Activated CD4-positive, alpha-beta memory T cell treated with anti-CD3 and anti-CD28 coated beads for 36 hours (primary cell): ENCODE measurements at regions not wholly inside any gene's neighbourhood (a gene's known extent, or its start where the extent isn't known, plus 50 kb on each side); places are given as distances from the start of the nearest gene placed in this dataset.

Source experiments
- CTCF ChIA-PET: fragments of 350-600 bp; sonication (Branson Sonifier 250); formaldehyde crosslinking; loops from one replicate; lab custom pipeline; 2021; ENCODE audit warnings: antibody characterized with exemption, inconsistent platforms; lab: Charles Lee
- POLR2A ChIA-PET: fragments of 350-600 bp; sonication (Branson Sonifier 250); formaldehyde crosslinking; loops from one replicate; lab custom pipeline; 2021; ENCODE audit warnings: antibody characterized with exemption; lab: Charles Lee
- DNase-seq: peaks from one replicate; pipeline ENCODE4 v3.0.0-alpha.2; 2020
- H3K27ac Mint-ChIP-seq: one replicate; pipeline ENCODE4 v1.8.0; 2021; ENCODE audit warnings: mixed read lengths
- H3K27me3 Mint-ChIP-seq: one replicate; pipeline ENCODE4 v1.8.0; 2021; ENCODE audit warnings: mixed read lengths
- H3K36me3 Mint-ChIP-seq: one replicate; pipeline ENCODE4 v1.8.0; 2021; ENCODE audit warnings: mixed read lengths
- H3K4me1 Mint-ChIP-seq: one replicate; pipeline ENCODE4 v1.8.0; 2021; ENCODE audit warnings: low read depth, mixed read lengths
- H3K4me3 Mint-ChIP-seq: one replicate; pipeline ENCODE4 v1.8.0; 2021; ENCODE audit warnings: mild to moderate bottlenecking, mixed read lengths
- H3K9me3 Mint-ChIP-seq: one replicate; pipeline ENCODE4 v1.8.0; 2021; ENCODE audit warnings: mixed read lengths
- intact Hi-C: fragments of 100-400 bp; cut with micrococcal nuclease; formaldehyde crosslinking; loops from one replicate; pipeline ENCODE4 v1.15.1; 2023

GRCh38 chr15:98178861-98179260 lies 218.4 kb downstream of the ARRDC4 start:
- DNase-seq, result no peak
- no peak overlapping the region for H3K27ac Mint-ChIP-seq

GRCh38 chr15:98187549-98187948 lies 227.0 kb downstream of the ARRDC4 start:
- Mint-ChIP-seq H3K4me1 (no peaks in the 10 kb centered on the region), H3K9me3 (no peaks in the 10 kb centered on the region), H3K4me3 (no peak overlapping the region), H3K27me3 (peaks cover 2% of the 10 kb centered on the region), H3K36me3 (no peaks in the 10 kb centered on the region), H3K27ac (no peak overlapping the region)
- CTCF ChIA-PET, result no interaction called here
- DNase-seq, result no peak
- intact Hi-C loops, result no loop called here
- POLR2A ChIA-PET, result no interaction called here

More at GRCh38 chr15:98178861-98179260, 218.4 kb downstream of the ARRDC4 start:
- intact Hi-C loops, result loop anchor here (1.0 kb wide), 2 partner anchors 270 to 275 kb away; no protein-coding TSS in a partner anchor
- H3K36me3 Mint-ChIP-seq, result no peaks in the 10 kb centered on the region
- ChIA-PET CTCF (interaction anchor here (1.1 to 1.9 kb wide), 5 partner anchors 133 to 279 kb away, joined by 3 to 8 read pairs (median 5); no protein-coding TSS in a partner anchor), POLR2A (no interaction called here)
- peaks cover 10% of the 10 kb centered on the region for H3K27me3 Mint-ChIP-seq
- peaks cover 2% of the 10 kb centered on the region for H3K4me1 Mint-ChIP-seq
- no peak overlapping the region for H3K4me3 Mint-ChIP-seq
- no peaks in the 10 kb centered on the region for H3K9me3 Mint-ChIP-seq

- no peak overlapping the region for H3K4me3 Mint-ChIP-seq
- ChIA-PET POLR2A (no interaction called here), CTCF (no interaction called here)
- no peaks in the 10 kb centered on the region for H3K27me3 Mint-ChIP-seq
- H3K27ac Mint-ChIP-seq, result no peak overlapping the region
- intact Hi-C loops, result no loop called here
- DNase-seq, result no peak
- H3K36me3 Mint-ChIP-seq, result no peaks in the 10 kb centered on the region
- no peaks in the 10 kb centered on the region for H3K9me3 Mint-ChIP-seq
- no peaks in the 10 kb centered on the region for H3K4me1 Mint-ChIP-seq
Measured at GRCh38 chr15:98190914-98191313, 230.4 kb downstream of the ARRDC4 start.

GRCh38 chr15:98195796-98196195 lies 235.3 kb downstream of the ARRDC4 start:
- no peak overlapping the region for H3K4me3 Mint-ChIP-seq
- H3K9me3 Mint-ChIP-seq, result no peaks in the 10 kb centered on the region
- intact Hi-C loops, result no loop called here
- no peaks in the 10 kb centered on the region for H3K27me3 Mint-ChIP-seq
- H3K27ac Mint-ChIP-seq, result no peak overlapping the region
- H3K4me1 Mint-ChIP-seq, result no peaks in the 10 kb centered on the region
- ChIA-PET CTCF (no interaction called here), POLR2A (no interaction called here)
- no peaks in the 10 kb centered on the region for H3K36me3 Mint-ChIP-seq
- no peak for DNase-seq

DNA sequence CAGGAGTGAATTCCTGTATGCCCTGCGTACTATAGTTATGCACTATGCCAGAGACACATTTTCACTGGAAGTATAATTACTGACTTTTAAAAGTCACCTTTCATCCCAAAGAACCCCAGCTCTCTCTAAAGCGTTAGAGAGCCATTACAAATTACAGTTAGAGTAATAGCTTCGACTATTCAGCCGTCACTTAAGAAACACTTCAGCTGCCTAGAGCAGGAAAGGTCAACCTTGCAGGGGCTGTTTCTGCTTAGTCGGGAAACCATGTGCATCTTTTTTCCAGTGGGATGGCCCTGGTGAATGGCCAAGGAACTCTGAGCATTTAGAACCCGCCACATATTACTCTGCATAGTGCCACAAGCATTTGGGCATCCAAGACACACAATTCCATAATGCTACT lies 235.9 kb downstream of the ARRDC4 start:
- DNase-seq, result no peak
- intact Hi-C loops, result no loop called here
- Mint-ChIP-seq H3K27ac (no peak overlapping the region), H3K27me3 (no peaks in the 10 kb centered on the region), H3K36me3 (no peaks in the 10 kb centered on the region), H3K9me3 (no peaks in the 10 kb centered on the region), H3K4me3 (no peak overlapping the region), H3K4me1 (no peaks in the 10 kb centered on the region)
- ChIA-PET CTCF (no interaction called here), POLR2A (no interaction called here)

- CTCF ChIA-PET, result no interaction called here
Measured at GRCh38 chr15:98202256-98202655, 241.8 kb downstream of the ARRDC4 start.

DNA sequence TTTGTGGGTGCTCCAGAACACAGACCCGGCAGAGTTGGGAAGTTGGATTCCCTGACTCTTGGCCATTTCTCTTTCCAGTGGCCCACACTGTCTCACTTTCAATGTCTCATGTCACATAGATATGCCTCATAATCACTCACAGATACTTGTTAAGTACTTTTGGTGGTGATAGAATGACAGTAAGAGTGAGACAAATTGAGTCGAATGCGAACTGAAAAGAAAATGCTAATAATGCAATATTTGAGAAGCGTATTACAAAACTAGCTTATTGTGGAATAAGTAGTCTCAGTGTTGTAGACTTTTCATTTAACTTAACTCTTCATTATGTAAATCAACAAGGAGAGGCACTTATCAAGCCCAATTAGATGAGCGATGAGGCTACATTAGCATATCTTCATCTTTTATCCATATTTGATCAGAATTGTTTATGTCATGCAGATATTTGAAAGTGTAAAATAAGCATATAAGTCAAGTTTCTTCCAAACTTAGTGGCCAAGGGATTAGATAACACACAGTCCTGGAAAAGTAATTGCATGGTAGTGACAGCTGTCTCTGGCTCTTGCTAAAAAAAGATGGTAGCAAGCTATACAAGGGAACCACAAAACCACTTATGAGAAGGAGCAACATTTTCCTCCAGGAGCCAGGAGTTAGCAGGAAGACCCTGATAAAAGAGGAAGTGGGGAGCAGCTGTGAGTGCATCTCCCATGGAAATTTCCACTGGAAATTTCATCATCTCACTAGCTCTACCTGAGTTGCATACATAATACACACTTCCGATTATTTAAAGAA lies 243.6 kb downstream of the ARRDC4 start:
- Mint-ChIP-seq H3K4me1 (no peaks in the 10 kb centered on the region), H3K4me3 (no peak overlapping the region), H3K9me3 (no peaks in the 10 kb centered on the region), H3K36me3 (no peaks in the 10 kb centered on the region), H3K27me3 (no peaks in the 10 kb centered on the region), H3K27ac (no peak overlapping the region)
- ChIA-PET POLR2A (no interaction called here), CTCF (no interaction called here)
- no peak for DNase-seq
- intact Hi-C loops, result no loop called here

More at GRCh38 chr15:98202256-98202655, 241.8 kb downstream of the ARRDC4 start:
- DNase-seq, result no peak
- H3K36me3 Mint-ChIP-seq, result no peaks in the 10 kb centered on the region
- no peak overlapping the region for H3K4me3 Mint-ChIP-seq
- intact Hi-C loops, result no loop called here
- no peaks in the 10 kb centered on the region for H3K27me3 Mint-ChIP-seq
- H3K27ac Mint-ChIP-seq, result no peak overlapping the region
- H3K4me1 Mint-ChIP-seq, result no peaks in the 10 kb centered on the region
- H3K9me3 Mint-ChIP-seq, result no peaks in the 10 kb centered on the region
- POLR2A ChIA-PET, result interaction anchor here (0.5 kb wide), 1 partner anchor 90 kb away, joined by 3 read pairs; no protein-coding TSS in a partner anchor

DNA sequence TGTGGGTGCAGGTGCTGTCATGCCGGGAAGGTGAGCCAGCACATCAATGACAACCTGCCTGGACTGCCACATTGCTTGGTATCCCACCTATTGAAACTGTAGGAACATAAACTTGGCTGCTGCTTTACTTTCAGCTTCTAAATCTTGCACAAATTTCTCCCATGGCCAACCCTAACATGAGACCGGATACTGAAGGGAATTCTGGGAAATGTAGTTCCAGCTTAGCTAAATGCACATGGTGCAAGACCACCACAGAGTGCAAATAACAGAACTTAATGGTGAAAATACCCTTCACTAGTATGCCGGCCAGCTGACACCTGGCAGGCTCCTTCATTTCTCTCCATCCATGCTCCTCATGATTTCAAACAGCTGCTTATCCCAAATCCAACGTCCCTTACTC lies 247.4 kb downstream of the ARRDC4 start:
- CTCF ChIA-PET, result no interaction called here
- H3K27ac Mint-ChIP-seq, result no peak overlapping the region
- POLR2A ChIA-PET, result no interaction called here
- no peak overlapping the region for H3K4me3 Mint-ChIP-seq
- no peaks in the 10 kb centered on the region for H3K4me1 Mint-ChIP-seq
- H3K27me3 Mint-ChIP-seq, result no peaks in the 10 kb centered on the region
- H3K9me3 Mint-ChIP-seq, result no peaks in the 10 kb centered on the region
- intact Hi-C loops, result no loop called here
- no peaks in the 10 kb centered on the region for H3K36me3 Mint-ChIP-seq
- DNase-seq, result no peak

DNA sequence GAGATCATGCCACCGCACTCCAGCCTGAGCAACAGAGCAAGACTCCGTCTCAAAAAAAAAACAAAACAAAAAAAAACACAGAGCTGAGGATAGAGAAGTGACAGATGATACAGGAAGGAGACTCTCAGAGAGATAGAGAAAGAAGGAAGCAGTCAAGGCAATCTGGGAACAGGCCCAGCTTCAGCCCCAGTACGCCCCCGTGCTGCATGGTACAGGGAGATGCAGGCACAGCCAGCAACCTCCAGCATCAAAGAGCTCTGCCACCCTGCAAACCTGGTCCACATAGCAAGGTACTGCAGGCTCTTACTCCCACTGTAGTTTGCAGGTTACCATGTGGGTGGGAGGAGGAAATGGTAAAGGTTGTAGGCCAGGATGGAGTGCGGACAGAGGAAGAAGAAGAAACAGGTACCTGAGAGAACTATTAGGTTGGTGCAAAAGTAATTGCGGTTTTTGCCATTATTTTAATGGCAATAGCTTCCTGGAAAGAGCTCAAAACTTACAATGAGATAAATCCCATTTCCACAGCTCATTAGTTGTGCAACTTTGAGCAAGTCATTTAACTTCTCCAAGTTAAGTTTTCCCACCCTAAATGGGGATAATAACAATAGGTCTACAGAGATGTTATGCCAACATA lies 253.0 kb downstream of the ARRDC4 start:
- no peak for DNase-seq
- Mint-ChIP-seq H3K36me3 (no peaks in the 10 kb centered on the region), H3K27me3 (no peaks in the 10 kb centered on the region), H3K27ac (no peak overlapping the region), H3K9me3 (peaks cover 2% of the 10 kb centered on the region), H3K4me1 (no peaks in the 10 kb centered on the region), H3K4me3 (no peak overlapping the region)
- CTCF ChIA-PET, result no interaction called here
- POLR2A ChIA-PET, result no interaction called here
- intact Hi-C loops, result no loop called here

DNA sequence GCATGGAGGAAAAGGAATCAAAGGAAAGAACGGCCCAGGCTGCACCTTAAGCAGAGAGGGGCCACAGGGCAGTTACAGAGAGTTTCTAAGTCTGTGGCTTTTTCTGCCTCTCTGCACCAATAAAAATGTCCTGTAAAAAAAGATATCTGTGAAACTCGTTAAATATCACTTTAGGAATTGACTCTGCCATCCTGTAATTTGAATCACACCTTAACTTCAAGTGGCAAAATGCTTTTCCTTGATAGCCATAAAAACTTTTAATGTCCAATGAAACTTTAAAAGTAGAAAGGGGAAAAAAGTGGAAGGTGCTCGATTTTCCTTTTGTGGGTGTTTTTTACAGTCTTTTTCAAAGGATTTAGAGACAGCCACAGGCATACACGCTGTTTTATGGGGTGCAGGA lies 255.7 kb downstream of the ARRDC4 start:
- CTCF ChIA-PET, result no interaction called here
- POLR2A ChIA-PET, result no interaction called here
- Mint-ChIP-seq H3K27me3 (no peaks in the 10 kb centered on the region), H3K4me3 (no peak overlapping the region), H3K36me3 (no peaks in the 10 kb centered on the region), H3K27ac (no peak overlapping the region), H3K4me1 (no peaks in the 10 kb centered on the region), H3K9me3 (peaks cover 2% of the 10 kb centered on the region)
- intact Hi-C loops, result no loop called here
- no peak for DNase-seq

DNA sequence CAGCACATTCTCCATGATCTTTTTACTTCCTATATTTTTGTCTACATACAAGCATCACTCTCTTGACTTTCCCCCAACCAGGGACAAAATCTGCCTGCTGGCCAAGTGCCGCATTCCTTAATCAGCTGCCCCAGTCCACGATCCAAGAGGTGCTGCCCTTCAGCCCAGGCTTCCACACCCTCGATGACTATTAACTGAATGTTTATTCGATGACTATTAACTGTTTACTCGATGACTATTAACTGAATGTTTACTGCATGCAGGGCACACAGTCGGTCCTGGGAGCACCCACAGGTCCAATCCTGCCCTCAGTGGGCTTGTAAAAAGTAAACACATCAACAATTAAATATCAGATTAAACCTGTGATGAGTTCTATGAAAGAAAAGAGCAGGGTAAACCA lies 256.9 kb downstream of the ARRDC4 start:
- H3K4me3 Mint-ChIP-seq, result no peak overlapping the region
- POLR2A ChIA-PET, result no interaction called here

DNA sequence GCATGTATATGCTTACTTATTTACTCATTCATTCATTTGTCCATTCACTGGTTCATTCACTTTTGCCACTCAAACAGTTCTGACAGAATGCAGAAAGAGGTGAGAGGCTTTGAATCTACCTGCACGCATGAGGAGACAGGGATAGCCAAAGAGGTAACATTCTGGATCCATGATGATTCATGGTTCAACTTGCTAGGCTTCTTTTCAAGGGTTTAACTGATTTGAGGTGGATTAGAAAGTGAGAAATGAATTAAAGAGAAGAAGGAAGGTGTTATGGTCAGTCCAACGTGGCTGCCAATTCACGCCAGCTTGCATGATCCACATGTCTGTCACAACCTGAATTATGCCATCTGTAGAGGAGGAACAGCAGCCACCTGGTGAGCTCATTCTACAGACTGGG lies 260.6 kb downstream of the ARRDC4 start:
- ChIA-PET CTCF (no interaction called here), POLR2A (no interaction called here)
- H3K4me1 Mint-ChIP-seq, result no peaks in the 10 kb centered on the region
- no peak overlapping the region for H3K27ac Mint-ChIP-seq
- no peak overlapping the region for H3K4me3 Mint-ChIP-seq
- H3K9me3 Mint-ChIP-seq, result peaks cover 4% of the 10 kb centered on the region
- H3K36me3 Mint-ChIP-seq, result no peaks in the 10 kb centered on the region
- intact Hi-C loops, result no loop called here
- DNase-seq, result no peak
- H3K27me3 Mint-ChIP-seq, result no peaks in the 10 kb centered on the region

More for the DNA sequence above, 256.9 kb downstream of the ARRDC4 start:
- Mint-ChIP-seq H3K27ac (no peak overlapping the region), H3K27me3 (no peaks in the 10 kb centered on the region), H3K9me3 (peaks cover 2% of the 10 kb centered on the region), H3K4me1 (no peaks in the 10 kb centered on the region), H3K36me3 (no peaks in the 10 kb centered on the region)
- intact Hi-C loops, result no loop called here
- CTCF ChIA-PET, result no interaction called here
- no peak for DNase-seq

DNA sequence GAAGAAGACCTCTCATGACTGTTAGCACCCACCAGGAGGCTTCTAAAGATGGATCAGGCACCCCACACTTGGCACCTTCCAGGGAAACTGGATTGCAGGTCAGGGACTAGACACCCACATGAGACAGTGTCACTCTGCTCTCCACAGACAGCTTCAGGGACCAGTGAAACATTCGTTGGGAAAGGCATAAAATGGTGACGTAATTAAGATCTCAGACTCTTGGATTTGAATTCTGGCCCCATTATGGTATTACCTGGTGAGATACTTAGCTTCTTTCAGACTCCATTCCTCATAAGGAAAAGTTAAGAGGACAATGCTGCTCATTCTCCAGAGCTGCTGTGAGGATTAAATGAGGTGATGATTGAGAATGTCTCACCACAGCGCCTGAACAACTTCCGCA lies 261.1 kb downstream of the ARRDC4 start:
- intact Hi-C loops, result no loop called here
- ChIA-PET POLR2A (no interaction called here), CTCF (no interaction called here)
- no peak for DNase-seq
- H3K9me3 Mint-ChIP-seq, result peaks cover 4% of the 10 kb centered on the region
- no peak overlapping the region for H3K4me3 Mint-ChIP-seq
- no peaks in the 10 kb centered on the region for H3K36me3 Mint-ChIP-seq
- H3K27ac Mint-ChIP-seq, result no peak overlapping the region
- H3K27me3 Mint-ChIP-seq, result no peaks in the 10 kb centered on the region
- no peaks in the 10 kb centered on the region for H3K4me1 Mint-ChIP-seq
